ENCODE measurements at regions not wholly inside any gene's neighbourhood (a gene's known extent, or its start where the extent isn't known, plus 50 kb on each side); places are given as distances from the start of the nearest gene placed in this dataset.

GRCh38 chr6:134537146-134537555 lies 219.2 kb upstream of the SGK1 start:
- no peak for TF ChIP-seq CTCF (conservative IDR thresholded peaks at IDR 0.05 in 1 of 2, IDR thresholded peaks at IDR 0.05 in 1 of 2; ENCODE audit: low read depth in 1 of 2, low read length in 2 of 2)
- TF ChIP-seq EZH2 (IDR thresholded peaks at IDR 0.05; ENCODE audit: low read length, missing control alignments), result no peak
